H1 (cell line): ENCODE measurements at regions not wholly inside any gene's neighbourhood (a gene's known extent, or its start where the extent isn't known, plus 50 kb on each side); places are given as distances from the start of the nearest gene placed in this dataset.

Experiments used
- CTCF ChIA-PET: fragments of 300-600 bp; sonication (Branson Sonifier 250); formaldehyde crosslinking; loops from one replicate; lab custom pipeline; 2021; ENCODE audit not compliant: partially characterized antibody; lab: Charles Lee
- POLR2A ChIA-PET: fragments of 300-600 bp; sonication (Branson Sonifier 250); formaldehyde crosslinking; loops from one replicate; lab custom pipeline; 2021; ENCODE audit warnings: inconsistent platforms; ENCODE audit not compliant: partially characterized antibody; lab: Charles Lee
- DNase-seq, 2 experiments: peaks; one replicate each; pipeline versions ENCODE4 v3.0.0 to v3.0.0-alpha.2; 2010 to 2022; ENCODE audit warnings: low spot score in 2 of 2, low read depth in 1 of 2, mixed read lengths in 1 of 2
- FAIRE-seq: peaks from 2 replicates; lab custom pipeline; 2011; peaks lifted over from hg19 to GRCh38; lab: Jason Lieb, UNC
- H2AFZ ChIP-seq: 2 replicates; pipeline ENCODE4 v1.8.1; 2012; ENCODE audit warnings: low read length, inconsistent platforms
- H2AK5ac ChIP-seq: 2 replicates; pipeline ENCODE4 v1.6.1; 2013; ENCODE audit warnings: low read depth, low read length
- H2BK120ac ChIP-seq: replicated peaks from 2 replicates; pipeline ENCODE3; 2013; ENCODE audit warnings: low read depth, low read length, inconsistent platforms
- H2BK12ac ChIP-seq: 2 replicates; pipeline ENCODE4 v1.6.1; 2013; ENCODE audit warnings: low read depth, low read length
- H2BK15ac ChIP-seq: 2 replicates; pipeline ENCODE4 v1.6.1; 2013; ENCODE audit warnings: low read length
- H2BK20ac ChIP-seq: 2 replicates; pipeline ENCODE4 v1.6.1; 2013; ENCODE audit warnings: low read length
- H2BK5ac ChIP-seq: 2 replicates; pipeline ENCODE4 v1.6.1; 2013; ENCODE audit warnings: low read depth, low read length
- H3K14ac ChIP-seq: 2 replicates; pipeline ENCODE4 v1.6.1; 2013; ENCODE audit warnings: inconsistent platforms; ENCODE audit not compliant: insufficient read length
- H3K18ac ChIP-seq: 2 replicates; pipeline ENCODE4 v1.6.1; 2013; ENCODE audit warnings: low read length; ENCODE audit errors: extremely low read depth
- H3K23ac ChIP-seq: 2 replicates; pipeline ENCODE4 v1.6.1; 2013; ENCODE audit warnings: inconsistent platforms; ENCODE audit not compliant: insufficient read length
- H3K23me2 ChIP-seq: 2 replicates; pipeline ENCODE4 v1.6.1; 2013; ENCODE audit warnings: low read depth, low read length
- H3K27ac ChIP-seq: 2 replicates; pipeline ENCODE4 v1.6.1; 2011; ENCODE audit warnings: low read depth, low read length, inconsistent platforms
- H3K27me3 ChIP-seq, 4 experiments: replicated peaks in 1 of 4; 1 replicate in 1 of 4; 2 replicates in 3 of 4; pipeline versions ENCODE4 v1.6.1 to v1.8.1; 2011 to 2013; ENCODE audit warnings: low read length in 3 of 4, mild to moderate bottlenecking in 3 of 4, inconsistent platforms in 2 of 4, mixed read lengths in 2 of 4, moderate library complexity in 1 of 4; ENCODE audit not compliant: control insufficient read depth in 3 of 4, insufficient read depth in 3 of 4; ENCODE audit errors: extremely low read depth in 1 of 4
- H3K36me3 ChIP-seq, 4 experiments: 2 replicates each; pipeline versions ENCODE4 v1.6.1 to v1.8.1; 2011 to 2013; ENCODE audit warnings: mild to moderate bottlenecking in 4 of 4, low read length in 3 of 4, moderate library complexity in 2 of 4, control low read depth in 1 of 4, inconsistent platforms in 1 of 4; ENCODE audit not compliant: insufficient read depth in 4 of 4, control insufficient read depth in 2 of 4
- H3K4ac ChIP-seq: replicated peaks from 2 replicates; pipeline ENCODE3; 2013; ENCODE audit warnings: low read length, low read depth, mixed read lengths, inconsistent platforms; ENCODE audit not compliant: insufficient read length
- H3K4me1 ChIP-seq, 4 experiments: replicated peaks in 1 of 4; 1 replicate in 1 of 4; 2 replicates in 3 of 4; pipeline versions ENCODE4 v1.6.1 to v1.8.1; 2011 to 2013; ENCODE audit warnings: low read length in 3 of 4, inconsistent platforms in 2 of 4, mixed read lengths in 1 of 4; ENCODE audit not compliant: insufficient read depth in 4 of 4, control insufficient read depth in 3 of 4
- H3K4me2 ChIP-seq, 2 experiments: 2 replicates each; pipeline versions ENCODE4 v1.6.1 to v1.8.1; 2011 to 2013; ENCODE audit warnings: low read depth in 2 of 2, low read length in 2 of 2, control low read depth in 1 of 2, inconsistent platforms in 1 of 2, mild to moderate bottlenecking in 1 of 2; ENCODE audit not compliant: insufficient read depth in 1 of 2
- H3K4me3 ChIP-seq, 4 experiments: fragments of 200-600, 300-600 bp in 1 of 4; sonication (generic), shearing (Covaris generic), sonication (Bioruptor Twin) in 1 of 4; 2 replicates each; pipeline versions ENCODE4 v1.5.1 to v1.8.1; 2011 to 2016; ENCODE audit warnings: low read length in 4 of 4, low read depth in 3 of 4, control low read depth in 2 of 4, inconsistent platforms in 2 of 4, mild to moderate bottlenecking in 2 of 4, mixed read lengths in 1 of 4, moderate library complexity in 1 of 4; ENCODE audit not compliant: insufficient read depth in 2 of 4; ENCODE audit errors: extremely low read depth in 1 of 4
- H3K56ac ChIP-seq: replicated peaks from 2 replicates; pipeline ENCODE3; 2013; ENCODE audit warnings: low read depth, mild to moderate bottlenecking, mixed read lengths, low read length, inconsistent platforms; ENCODE audit not compliant: insufficient read length
- H3K79me1 ChIP-seq: 2 replicates; pipeline ENCODE4 v1.6.1; 2013; ENCODE audit warnings: low read depth, low read length, control low read depth
- H3K79me2 ChIP-seq, 2 experiments: 2 replicates each; pipeline versions ENCODE4 v1.6.1 to v1.8.1; 2012 to 2013; ENCODE audit warnings: low read length in 2 of 2, mild to moderate bottlenecking in 2 of 2, inconsistent platforms in 1 of 2; ENCODE audit not compliant: insufficient read depth in 2 of 2, control insufficient read depth in 1 of 2
- H3K9ac ChIP-seq, 4 experiments: replicated peaks in 1 of 4; 1 replicate in 1 of 4; 2 replicates in 3 of 4; pipeline versions ENCODE4 v1.6.1 to v1.8.1; 2011 to 2013; ENCODE audit warnings: low read depth in 3 of 4, low read length in 3 of 4, control low read depth in 2 of 4, mild to moderate bottlenecking in 2 of 4, moderate library complexity in 2 of 4, inconsistent platforms in 1 of 4; ENCODE audit errors: extremely low read depth in 1 of 4
- H3K9me3 ChIP-seq, 2 experiments: 2 replicates each; pipeline versions ENCODE4 v1.6.1 to v1.8.1; 2012 to 2013; ENCODE audit warnings: mild to moderate bottlenecking in 2 of 2, moderate library complexity in 2 of 2, control low read depth in 1 of 2, inconsistent platforms in 1 of 2, low read depth in 1 of 2, low read length in 1 of 2, mixed read lengths in 1 of 2; ENCODE audit not compliant: insufficient read depth in 2 of 2
- H4K20me1 ChIP-seq, 2 experiments: replicated peaks in 1 of 2; 2 replicates each; pipeline versions ENCODE3 to v1.8.1; 2011 to 2013; ENCODE audit warnings: inconsistent platforms in 2 of 2, low read length in 2 of 2, mild to moderate bottlenecking in 1 of 2; ENCODE audit not compliant: insufficient read depth in 2 of 2, control insufficient read depth in 1 of 2
- H4K5ac ChIP-seq: 2 replicates; pipeline ENCODE4 v1.6.1; 2013; ENCODE audit warnings: low read length, low read depth, mixed read lengths, inconsistent platforms; ENCODE audit not compliant: insufficient read length
- H4K8ac ChIP-seq: 2 replicates; pipeline ENCODE4 v1.8.0; 2013; ENCODE audit warnings: mild to moderate bottlenecking, moderate library complexity, low read length, inconsistent platforms; ENCODE audit not compliant: insufficient read depth; ENCODE audit errors: extremely low read depth
- H4K91ac ChIP-seq: replicated peaks from 2 replicates; pipeline ENCODE3; 2013; ENCODE audit warnings: low read length, mixed read lengths, inconsistent platforms; ENCODE audit not compliant: insufficient read length
- BCL11A ChIP-seq, 2 experiments: IDR thresholded peaks; one replicate each; pipeline ENCODE4 v1.6.1; 2011; ENCODE audit warnings: low read depth in 2 of 2, low read length in 2 of 2, mild to moderate bottlenecking in 2 of 2
- CBX8 ChIP-seq: fragments of 300-800, 300-1000 bp; sonication (generic); IDR thresholded peaks from 2 replicates; pipeline ENCODE4 v1.7.1; 2016; ENCODE audit warnings: low read depth, low read length, borderline replicate concordance
- CREB1 ChIP-seq: IDR thresholded peaks from 2 replicates; pipeline ENCODE4 v1.6.1; 2012; ENCODE audit warnings: inconsistent platforms
- PHF8 ChIP-seq: fragments of 200-600 bp; sonication (generic); conservative IDR thresholded peaks from 2 replicates; pipeline ENCODE4 v1.7.1; 2012; ENCODE audit warnings: low read depth, mild to moderate bottlenecking, inconsistent platforms, low read length, moderate library complexity
- RBBP5 ChIP-seq: IDR thresholded peaks from 2 replicates; pipeline ENCODE4 v1.7.1; 2012; ENCODE audit warnings: low read depth, mild to moderate bottlenecking, inconsistent platforms, low read length, moderate library complexity, borderline replicate concordance
- RNF2 ChIP-seq: fragments of 200-900, 300-1000 bp; sonication (generic); IDR thresholded peaks from 2 replicates; pipeline ENCODE4 v1.7.1; 2016; ENCODE audit warnings: borderline replicate concordance, low read depth, mild to moderate bottlenecking, antibody characterized with exemption, low read length; ENCODE audit not compliant: poor library complexity, severe bottlenecking; ENCODE audit errors: missing control alignments
- SIRT6 ChIP-seq: IDR thresholded peaks from one replicate; pipeline ENCODE4 v1.7.1; 2012; ENCODE audit warnings: low read length, inconsistent platforms
- SP2 ChIP-seq: IDR thresholded peaks from 2 replicates; pipeline ENCODE4 v1.6.1; 2012; ENCODE audit warnings: mild to moderate bottlenecking, low read length, inconsistent platforms
- WGBS, 2 experiments: shearing (Covaris generic) in 1 of 2; methylation state at CpG; one replicate each; pipeline versions ENCODE4 v1.1.6 to v1.1.7; 2013 to 2015; ENCODE audit warnings: low lambda C conversion rate in 2 of 2, mixed read lengths in 2 of 2, inconsistent platforms in 1 of 2, low coverage in 1 of 2, missing lambda C conversion rate in 1 of 2; ENCODE audit not compliant: insufficient replicate concordance in 2 of 2, insufficient coverage in 1 of 2, insufficient read length in 1 of 2; ENCODE audit errors: extremely low coverage in 1 of 2, missing lambda C conversion rate in 1 of 2; 5-methylcytosine and 5-hydroxymethylcytosine counted together

- H3K4ac ChIP-seq: no peak overlapping the region
- H3K9me3 ChIP-seq: no peaks in the 10 kb centered on the region
- H3K14ac ChIP-seq: no peak overlapping the region
- ChIA-PET CTCF (interaction anchor here (0.6 kb wide), 1 partner anchor 18 kb away, joined by 3 read pairs; no protein-coding TSS in a partner anchor), POLR2A (no interaction called here)
- no peak overlapping the region for H3K9ac ChIP-seq
- no peak overlapping the region for H2AK5ac ChIP-seq
- no peak overlapping the region for H2BK120ac ChIP-seq
- H3K18ac ChIP-seq: no peak overlapping the region
- no peak overlapping the region for H4K8ac ChIP-seq
- H3K27me3 ChIP-seq: no peaks in the 10 kb centered on the region
- TF ChIP-seq SP2: no peak
- no peak for TF ChIP-seq RBBP5
- no peak for TF ChIP-seq SIRT6
- no peak for TF ChIP-seq BCL11A (IDR thresholded peaks at IDR 0.05; ENCODE audit: low read depth in 2 of 2, low read length in 2 of 2)
- no peak for TF ChIP-seq RNF2
- no peak for TF ChIP-seq PHF8
- no peak for TF ChIP-seq CREB1
- TF ChIP-seq CBX8: no peak
- H2BK15ac ChIP-seq: no peak overlapping the region
- H3K79me1 ChIP-seq: no peaks in the 10 kb centered on the region
- no peak overlapping the region for H2AFZ ChIP-seq
- no peak overlapping the region for H3K27ac ChIP-seq
- no peaks in the 10 kb centered on the region for H3K4me1 ChIP-seq
- H3K4me3 ChIP-seq: no peak overlapping the region
- H4K91ac ChIP-seq: no peak overlapping the region
- H3K23ac ChIP-seq: no peak overlapping the region
- H3K56ac ChIP-seq: no peak overlapping the region
- H2BK12ac ChIP-seq: no peak overlapping the region
- no peak overlapping the region for H3K4me2 ChIP-seq
- no peaks in the 10 kb centered on the region for H3K23me2 ChIP-seq
- H4K5ac ChIP-seq: no peak overlapping the region
- H4K20me1 ChIP-seq: no peaks in the 10 kb centered on the region
- no peak overlapping the region for H2BK5ac ChIP-seq
- H2BK20ac ChIP-seq: no peak overlapping the region
- DNase-seq: no peak
- 92% methylated on average over 7 of the region's 7 CpGs; no CpG with 5 or more reads in 1 of the 2 experiments for WGBS, 2 experiments
- H3K36me3 ChIP-seq: no peaks in the 10 kb centered on the region
- FAIRE-seq: no peak
- no peaks in the 10 kb centered on the region for H3K79me2 ChIP-seq
Observed at GRCh38 chr10:4075443-4075842, 290.4 kb upstream of the KLF6 start.
